ENCODE measurements at regions not wholly inside any gene's neighbourhood (a gene's known extent, or its start where the extent isn't known, plus 50 kb on each side); places are given as distances from the start of the nearest gene placed in this dataset.
"Not testable (repeated sequence)": the region's sequence is repeated elsewhere in the genome, so short reads cannot be mapped to it uniquely, and the experiment has no call there.

DNA sequence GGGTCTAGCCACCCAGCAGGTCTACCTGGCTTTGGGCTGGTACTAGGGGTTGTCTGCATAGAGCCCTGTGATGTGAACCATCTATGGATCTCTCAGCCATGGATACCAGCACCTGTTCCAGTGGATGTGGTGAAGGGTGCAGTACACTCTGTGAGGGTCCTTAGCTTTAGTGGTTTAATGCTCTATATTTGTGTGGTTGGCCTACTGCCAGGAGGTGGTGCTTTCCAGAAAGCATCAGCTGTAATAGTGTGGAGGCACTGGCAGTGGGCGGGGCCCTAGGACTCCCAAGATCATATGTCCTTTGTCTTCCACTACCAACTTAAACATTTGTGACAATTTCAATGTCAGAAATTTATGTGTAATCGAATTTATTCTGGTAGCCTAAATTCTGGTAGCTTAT lies 1065.1 kb downstream of the RPIA start:
- TF ChIP-seq, protein P1, sequence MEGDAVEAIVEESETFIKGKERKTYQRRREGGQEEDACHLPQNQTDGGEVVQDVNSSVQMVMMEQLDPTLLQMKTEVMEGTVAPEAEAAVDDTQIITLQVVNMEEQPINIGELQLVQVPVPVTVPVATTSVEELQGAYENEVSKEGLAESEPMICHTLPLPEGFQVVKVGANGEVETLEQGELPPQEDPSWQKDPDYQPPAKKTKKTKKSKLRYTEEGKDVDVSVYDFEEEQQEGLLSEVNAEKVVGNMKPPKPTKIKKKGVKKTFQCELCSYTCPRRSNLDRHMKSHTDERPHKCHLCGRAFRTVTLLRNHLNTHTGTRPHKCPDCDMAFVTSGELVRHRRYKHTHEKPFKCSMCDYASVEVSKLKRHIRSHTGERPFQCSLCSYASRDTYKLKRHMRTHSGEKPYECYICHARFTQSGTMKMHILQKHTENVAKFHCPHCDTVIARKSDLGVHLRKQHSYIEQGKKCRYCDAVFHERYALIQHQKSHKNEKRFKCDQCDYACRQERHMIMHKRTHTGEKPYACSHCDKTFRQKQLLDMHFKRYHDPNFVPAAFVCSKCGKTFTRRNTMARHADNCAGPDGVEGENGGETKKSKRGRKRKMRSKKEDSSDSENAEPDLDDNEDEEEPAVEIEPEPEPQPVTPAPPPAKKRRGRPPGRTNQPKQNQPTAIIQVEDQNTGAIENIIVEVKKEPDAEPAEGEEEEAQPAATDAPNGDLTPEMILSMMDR (IDR thresholded peaks at IDR 0.05): not testable (repeated sequence)
- not testable (repeated sequence) for TF ChIP-seq POLR2A (IDR thresholded peaks at IDR 0.05)

Measured in esophagus squamous epithelium (tissue), 4 donors.